Small intestine (tissue), 7 donors: ENCODE measurements at regions not wholly inside any gene's neighbourhood (a gene's known extent, or its start where the extent isn't known, plus 50 kb on each side); places are given as distances from the start of the nearest gene placed in this dataset.

ENCODE experiments used
- DNase-seq, 2 donors: peaks; one replicate each; pipeline versions ENCODE4 v3.0.0 to v3.0.0-alpha.2; 2013
- FAIRE-seq: peaks from 2 replicates; lab custom pipeline; 2012; peaks lifted over from hg19 to GRCh38; lab: Jason Lieb, UNC
- H3K27ac ChIP-seq, 3 donors: one replicate each; pipeline ENCODE4 v1.5.1; 2013; ENCODE audit warnings: low read length in 2 of 3, mild to moderate bottlenecking in 2 of 3, control low read depth in 1 of 3, inconsistent platforms in 1 of 3, low read depth in 1 of 3, moderate library complexity in 1 of 3
- H3K27me3 ChIP-seq, 3 donors: one replicate each; pipeline ENCODE4 v1.6.1; 2013; ENCODE audit warnings: low read length in 3 of 3, inconsistent platforms in 1 of 3; ENCODE audit not compliant: control insufficient read depth in 3 of 3, insufficient read depth in 3 of 3
- H3K36me3 ChIP-seq, 3 donors: one replicate each; pipeline ENCODE4 v1.6.1; 2013; ENCODE audit warnings: low read length in 3 of 3, inconsistent platforms in 1 of 3, low read depth in 1 of 3, mild to moderate bottlenecking in 1 of 3, moderate library complexity in 1 of 3; ENCODE audit not compliant: control insufficient read depth in 3 of 3, insufficient read depth in 2 of 3
- H3K4me1 ChIP-seq, 3 donors: one replicate each; pipeline ENCODE4 v1.6.1; 2013; ENCODE audit warnings: low read length in 2 of 3, inconsistent platforms in 1 of 3, low read depth in 1 of 3, mild to moderate bottlenecking in 1 of 3, moderate library complexity in 1 of 3; ENCODE audit not compliant: control insufficient read depth in 3 of 3, insufficient read depth in 2 of 3
- H3K4me3 ChIP-seq, 3 donors: one replicate each; pipeline ENCODE4 v1.5.1; 2013; ENCODE audit warnings: low read length in 3 of 3, control low read depth in 1 of 3, inconsistent platforms in 1 of 3, low read depth in 1 of 3, mild to moderate bottlenecking in 1 of 3, moderate library complexity in 1 of 3
- H3K9me3 ChIP-seq, 2 donors: one replicate each; pipeline ENCODE4 v1.6.1; 2013; ENCODE audit warnings: low read depth in 1 of 2, low read length in 1 of 2; ENCODE audit not compliant: control insufficient read depth in 2 of 2, insufficient read depth in 1 of 2
- WGBS, 3 donors: extraction: QIAGEN DNeasy Blood & Tissue Kit; methylation state at CpG; one replicate each; pipeline ENCODE4 v1.1.7; 2013; 5-methylcytosine and 5-hydroxymethylcytosine counted together
- donor health status: healthy with polysubstance abuse.
- donor health status: control.
- donor health status: control.
- donor health status: Bipolar disorder and iron deficiency.
- donor health status: healthy.

DNA sequence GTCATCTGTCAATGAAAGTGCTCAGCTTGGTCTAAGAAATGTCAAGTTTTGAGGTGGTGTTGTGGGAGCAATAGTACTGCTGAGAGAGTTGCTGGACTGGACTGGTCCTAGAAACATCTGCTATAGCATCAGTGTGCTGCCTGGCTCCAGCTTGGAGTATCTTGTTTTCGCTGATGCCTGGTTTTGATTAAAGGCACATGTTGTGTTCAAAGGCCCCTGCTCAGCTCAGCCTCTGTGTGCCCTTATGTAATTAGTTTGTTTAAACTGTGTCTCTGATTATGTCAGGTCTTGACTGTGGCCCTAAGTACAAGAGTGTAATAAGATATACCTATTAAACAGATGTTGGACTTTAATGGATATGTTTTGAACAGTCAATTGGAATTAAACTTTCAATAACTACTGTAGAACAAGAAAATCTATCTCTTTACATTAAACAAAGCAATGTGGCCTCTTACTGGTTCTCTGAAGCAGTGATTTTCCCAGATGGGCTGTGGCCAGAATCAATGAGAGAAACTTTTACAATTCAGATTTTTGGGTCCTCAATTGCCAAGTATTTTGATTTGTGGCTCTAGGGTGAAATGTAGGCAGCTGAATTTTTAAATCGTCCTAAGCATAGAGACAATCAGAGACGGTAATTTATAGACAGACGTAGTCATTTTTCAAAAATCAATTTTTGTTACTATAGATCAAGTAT lies 668.2 kb downstream of the DHX35 start:
- peaks cover 0 to 3% (median 0%) of the 10 kb centered on the region in 3 donors for H3K4me1 ChIP-seq
- WGBS, 3 donors: 83 to 89% (median 87%) methylated on average over 4 of the region's 4 CpGs
- H3K36me3 ChIP-seq: no peaks in the 10 kb centered on the region
- no peak overlapping the region for H3K27ac ChIP-seq
- no peak overlapping the region for H3K4me3 ChIP-seq
- H3K9me3 ChIP-seq: no peaks in the 10 kb centered on the region
- no peak for FAIRE-seq
- no peak for DNase-seq
- H3K27me3 ChIP-seq: no peaks in the 10 kb centered on the region

DNA sequence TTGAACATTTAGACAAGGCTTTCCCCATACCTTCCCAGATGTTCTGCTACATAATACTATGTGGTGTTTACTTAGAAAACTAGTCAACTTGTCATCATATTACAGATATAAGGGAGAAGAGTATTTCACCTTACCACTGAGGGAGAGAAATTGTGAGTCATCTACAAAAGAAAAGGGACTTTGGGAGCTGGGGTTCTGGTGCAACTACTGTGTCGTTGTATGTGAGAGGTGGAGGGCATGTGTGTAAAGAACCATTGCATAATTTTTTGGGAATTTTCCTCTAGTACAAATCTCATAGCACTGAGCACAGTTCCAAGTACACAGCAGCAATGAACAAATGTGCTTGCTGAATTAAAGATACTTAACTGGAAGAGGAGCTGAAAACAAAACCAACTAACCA lies 665.6 kb downstream of the DHX35 start:
- peaks cover 0 to 3% (median 0%) of the 10 kb centered on the region in 3 donors for H3K4me1 ChIP-seq
- H3K27me3 ChIP-seq: no peaks in the 10 kb centered on the region
- H3K4me3 ChIP-seq: no peak overlapping the region
- H3K27ac ChIP-seq: no peak overlapping the region
- H3K36me3 ChIP-seq: no peaks in the 10 kb centered on the region
- FAIRE-seq (no peak), DNase-seq (no peak)
- WGBS, 3 donors: 90 to 100% (median 96%) methylated on average over 1 of the region's 1 CpG
- no peaks in the 10 kb centered on the region for H3K9me3 ChIP-seq

DNA sequence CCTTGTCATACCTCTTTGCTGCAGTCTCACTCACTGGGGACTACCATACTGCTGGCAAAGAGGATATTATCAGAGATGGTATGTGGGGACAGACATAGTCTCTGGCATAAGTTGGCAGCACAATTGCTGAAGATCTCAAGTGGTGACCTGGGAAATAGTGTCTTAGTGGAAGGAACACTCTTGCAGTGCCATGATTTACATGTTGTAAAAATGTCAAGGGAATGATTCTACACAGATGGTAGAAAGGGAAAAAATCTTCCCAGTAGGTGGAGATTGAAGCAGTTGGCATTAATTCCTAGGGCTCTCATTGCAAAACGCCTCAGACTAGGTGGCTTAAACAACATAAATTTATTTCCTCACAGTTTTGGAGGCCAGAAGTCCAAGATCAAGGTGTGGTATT lies 662.2 kb downstream of the DHX35 start:
- Histone ChIP-seq H3K27me3 (no peaks in the 10 kb centered on the region), H3K4me1 (no peaks in the 10 kb centered on the region), H3K9me3 (no peaks in the 10 kb centered on the region), H3K27ac (no peak overlapping the region), H3K36me3 (no peaks in the 10 kb centered on the region), H3K4me3 (no peak overlapping the region)
- DNase-seq (no peak), FAIRE-seq (no peak)
- WGBS, 3 donors: 63 to 90% (median 85%) methylated on average over 1 of the region's 1 CpG

DNA sequence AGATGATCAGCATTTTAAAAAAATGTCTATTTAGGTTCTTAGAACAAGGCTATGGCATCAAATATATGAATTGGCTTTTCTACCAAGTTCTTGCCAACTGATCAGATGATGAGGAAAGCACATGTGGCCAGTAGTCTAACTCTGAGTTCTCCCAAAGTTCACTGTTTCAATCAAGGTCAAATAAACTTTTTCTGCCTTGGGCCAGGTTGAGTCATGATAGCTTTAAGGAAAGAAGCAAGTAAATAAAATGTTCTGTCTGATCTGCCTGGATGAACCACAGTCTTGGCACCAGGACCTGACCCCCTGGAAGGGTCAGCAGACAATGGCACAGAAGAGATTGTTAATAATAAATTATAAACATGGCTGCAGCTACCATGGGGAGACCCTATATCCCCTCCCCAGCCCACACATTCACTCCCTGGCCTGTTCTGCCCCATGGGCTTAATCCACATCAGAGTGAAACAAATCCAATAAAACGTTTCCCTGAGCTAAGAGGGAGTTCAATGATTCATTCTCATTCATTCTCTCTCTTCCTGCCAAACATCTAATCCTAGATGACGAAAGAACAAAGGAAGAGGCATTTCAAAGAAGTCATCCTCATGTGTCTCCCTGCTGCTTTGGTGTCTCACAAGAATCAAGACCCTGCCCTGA lies 661.6 kb downstream of the DHX35 start:
- H3K4me1 ChIP-seq: no peaks in the 10 kb centered on the region
- WGBS, 3 donors: 45 to 62% (median 62%) methylated on average over 2 of the region's 2 CpGs
- no peaks in the 10 kb centered on the region for H3K9me3 ChIP-seq
- no peak for DNase-seq
- no peaks in the 10 kb centered on the region for H3K36me3 ChIP-seq
- H3K27me3 ChIP-seq: no peaks in the 10 kb centered on the region
- no peak for FAIRE-seq
- no peak overlapping the region for H3K27ac ChIP-seq
- no peak overlapping the region for H3K4me3 ChIP-seq

DNA sequence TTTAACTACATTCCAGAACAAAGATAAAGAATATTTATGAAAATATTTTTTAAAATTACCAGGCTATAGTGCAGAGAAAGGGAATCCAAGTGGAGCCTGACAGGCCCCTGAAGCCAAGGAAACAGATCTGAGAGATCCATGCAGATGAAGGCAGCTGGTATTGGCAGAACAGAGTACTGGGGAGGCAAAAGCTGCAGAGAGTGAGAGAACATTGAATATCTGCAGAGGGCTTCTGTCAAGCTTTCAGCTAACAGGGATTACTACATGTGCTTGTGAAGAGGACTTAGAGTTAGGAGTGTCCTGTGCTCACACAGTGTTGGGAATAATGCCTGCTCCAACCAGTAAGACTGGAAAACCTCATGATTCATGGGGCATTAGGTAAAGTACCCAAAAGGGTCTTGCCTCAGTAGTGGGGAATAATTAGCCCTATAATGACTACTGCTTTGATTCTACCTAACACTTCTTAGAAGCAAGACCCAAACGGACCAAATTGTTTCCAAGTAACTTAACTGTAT lies 657.2 kb downstream of the DHX35 start:
- H3K27ac ChIP-seq: no peak overlapping the region
- H3K9me3 ChIP-seq: no peaks in the 10 kb centered on the region
- no peaks in the 10 kb centered on the region for H3K27me3 ChIP-seq
- no peaks in the 10 kb centered on the region for H3K36me3 ChIP-seq
- FAIRE-seq (no peak), DNase-seq (no peak)
- H3K4me1 ChIP-seq: no peaks in the 10 kb centered on the region
- no peak overlapping the region for H3K4me3 ChIP-seq
- 71 to 80% (median 76%) methylated on average over 1 of the region's 1 CpG for WGBS, 3 donors

DNA sequence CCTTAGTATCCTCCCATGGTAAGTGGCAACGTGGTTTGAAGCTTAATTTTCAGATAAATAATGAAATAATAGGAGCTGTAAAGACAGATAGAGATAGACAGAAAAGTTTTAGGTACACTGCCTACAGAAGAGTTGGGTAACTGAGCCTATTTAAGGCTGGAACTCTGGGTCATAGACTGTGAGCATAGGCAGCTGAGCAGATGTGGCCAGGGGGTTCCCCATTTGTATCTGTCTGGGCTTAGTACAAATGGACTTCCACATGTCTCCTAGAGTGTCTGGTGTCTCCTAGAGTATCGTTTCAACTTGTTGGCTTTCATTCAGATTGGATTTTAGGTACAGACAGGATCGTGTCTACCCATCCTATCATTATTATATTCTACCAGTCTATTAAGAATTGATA lies 649.8 kb downstream of the DHX35 start:
- FAIRE-seq: no peak
- 46 to 59% (median 49%) methylated on average over 3 of the region's 3 CpGs for WGBS, 3 donors

DNA sequence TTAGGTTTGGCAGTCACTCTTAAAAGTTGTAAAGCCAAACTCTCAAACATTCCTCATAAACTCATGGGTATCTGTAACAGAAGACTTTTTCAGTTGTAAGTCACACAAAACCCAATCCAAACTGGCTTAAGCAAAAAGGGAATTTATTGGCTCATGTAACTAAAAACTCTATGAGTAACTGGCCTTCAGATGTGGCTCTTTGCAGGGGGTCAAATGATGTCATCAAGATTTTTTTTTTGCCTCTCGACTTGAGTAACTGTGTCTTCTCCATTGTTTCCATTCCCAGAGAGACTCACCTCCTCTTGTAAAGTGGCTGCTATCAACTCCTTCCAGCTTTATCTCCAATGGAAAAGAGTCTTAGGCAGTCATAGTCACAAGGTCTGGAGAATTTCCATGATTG lies 645.0 kb downstream of the DHX35 start:
- Histone ChIP-seq H3K27ac (no peak overlapping the region), H3K27me3 (no peaks in the 10 kb centered on the region), H3K9me3 (no peaks in the 10 kb centered on the region), H3K4me3 (no peak overlapping the region), H3K4me1 (no peaks in the 10 kb centered on the region), H3K36me3 (no peaks in the 10 kb centered on the region)
- FAIRE-seq (no peak), DNase-seq (no peak)
- WGBS, 3 donors: 47 to 57% (median 54%) methylated on average over 1 of the region's 1 CpG

More for the DNA sequence above, 649.8 kb downstream of the DHX35 start:
- Histone ChIP-seq H3K4me1 (no peaks in the 10 kb centered on the region), H3K4me3 (no peak overlapping the region), H3K27me3 (no peaks in the 10 kb centered on the region), H3K27ac (no peak overlapping the region), H3K36me3 (no peaks in the 10 kb centered on the region), H3K9me3 (no peaks in the 10 kb centered on the region)
- no peak for DNase-seq

DNA sequence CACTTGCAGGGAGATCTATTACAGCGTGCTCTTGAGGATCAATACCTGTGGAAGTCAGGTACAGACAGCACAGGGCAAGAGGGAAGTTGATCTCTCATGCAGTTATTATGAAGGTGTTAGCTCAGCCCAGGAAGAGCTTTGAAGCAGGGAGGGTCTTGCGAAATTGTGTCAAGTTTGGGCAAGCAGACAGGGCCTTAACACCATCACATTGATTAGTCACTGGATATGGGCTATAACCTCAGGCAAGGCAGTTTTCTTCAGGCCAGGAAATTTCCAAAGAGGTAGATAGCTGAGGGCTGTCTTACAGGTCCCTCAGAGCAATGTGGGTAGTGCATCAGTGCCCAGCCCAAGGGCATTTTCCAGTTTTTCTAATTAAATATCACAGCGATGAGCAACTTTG lies 643.8 kb downstream of the DHX35 start:
- WGBS, 3 donors: 79 to 86% (median 83%) methylated on average over 3 of the region's 3 CpGs
- DNase-seq (no peak), FAIRE-seq (no peak)
- H3K27ac ChIP-seq: no peak overlapping the region
- H3K36me3 ChIP-seq: no peaks in the 10 kb centered on the region
- no peak overlapping the region for H3K4me3 ChIP-seq
- H3K9me3 ChIP-seq: no peaks in the 10 kb centered on the region
- no peaks in the 10 kb centered on the region for H3K4me1 ChIP-seq
- no peaks in the 10 kb centered on the region for H3K27me3 ChIP-seq
